Skeletal muscle tissue (tissue), 3 donors: ENCODE measurements at regions not wholly inside any gene's neighbourhood (a gene's known extent, or its start where the extent isn't known, plus 50 kb on each side); places are given as distances from the start of the nearest gene placed in this dataset.

Source experiments
- H3K27ac ChIP-seq: one replicate; pipeline ENCODE4 v1.7.0; 2013; ENCODE audit warnings: mild to moderate bottlenecking, low read depth, low read length, inconsistent platforms
- H3K27me3 ChIP-seq, 3 donors: one replicate each; pipeline ENCODE4 v1.7.0; 2013; ENCODE audit warnings: low read length in 3 of 3; ENCODE audit not compliant: control insufficient read depth in 3 of 3, insufficient read depth in 3 of 3
- H3K36me3 ChIP-seq, 3 donors: one replicate each; pipeline ENCODE4 v1.7.0; 2013; ENCODE audit warnings: low read length in 3 of 3; ENCODE audit not compliant: control insufficient read depth in 3 of 3, insufficient read depth in 3 of 3
- H3K4me1 ChIP-seq, 3 donors: one replicate each; pipeline ENCODE4 v1.7.0; 2013; ENCODE audit warnings: low read length in 3 of 3, mild to moderate bottlenecking in 3 of 3; ENCODE audit not compliant: control insufficient read depth in 3 of 3, insufficient read depth in 3 of 3
- H3K4me3 ChIP-seq, 3 donors: one replicate each; pipeline ENCODE4 v1.7.0; 2013; ENCODE audit warnings: low read length in 3 of 3
- H3K9ac ChIP-seq, 3 donors: one replicate each; pipeline ENCODE4 v1.7.0; 2013; ENCODE audit warnings: low read length in 3 of 3, mild to moderate bottlenecking in 3 of 3, moderate library complexity in 2 of 3, low read depth in 1 of 3
- H3K9me3 ChIP-seq, 3 donors: one replicate each; pipeline ENCODE4 v1.7.0; 2013; ENCODE audit warnings: low read length in 3 of 3; ENCODE audit not compliant: control insufficient read depth in 3 of 3
- donor health status: Osteomylitis.

GRCh38 chr13:65892859-65893258 lies 1337.3 kb downstream of the PCDH9 start:
- no peaks in the 10 kb centered on the region for H3K36me3 ChIP-seq
- H3K9me3 ChIP-seq = no peaks in the 10 kb centered on the region
- no peak overlapping the region for H3K4me3 ChIP-seq
- no peak overlapping the region for H3K9ac ChIP-seq
- H3K27ac ChIP-seq = no peak overlapping the region
- no peaks in the 10 kb centered on the region for H3K27me3 ChIP-seq
- no peaks in the 10 kb centered on the region for H3K4me1 ChIP-seq

GRCh38 chr13:65889368-65889767 lies 1340.8 kb downstream of the PCDH9 start:
- Histone ChIP-seq H3K36me3 (no peaks in the 10 kb centered on the region), H3K4me3 (no peak overlapping the region), H3K4me1 (no peaks in the 10 kb centered on the region), H3K27ac (no peak overlapping the region), H3K9ac (no peak overlapping the region), H3K9me3 (no peaks in the 10 kb centered on the region), H3K27me3 (no peaks in the 10 kb centered on the region)

DNA sequence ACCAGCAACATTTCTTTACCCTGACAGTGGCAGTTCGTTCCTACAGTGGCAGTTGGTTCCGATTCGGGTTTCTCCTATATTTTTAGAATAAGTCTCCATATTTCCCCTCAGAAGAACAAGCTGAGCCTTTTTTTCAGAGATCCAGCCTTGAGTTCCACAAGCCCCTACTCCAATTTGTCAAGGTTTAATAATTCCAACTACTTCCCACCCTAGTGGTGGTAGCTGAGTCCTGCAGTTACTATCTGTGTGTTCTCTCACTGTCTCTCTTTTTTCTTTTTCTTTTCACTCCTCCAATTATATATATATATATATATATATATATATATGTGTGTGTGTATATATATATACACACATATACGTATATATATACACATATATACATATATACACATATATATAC lies 1347.3 kb downstream of the PCDH9 start:
- H3K4me1 ChIP-seq = no peaks in the 10 kb centered on the region
- no peak overlapping the region for H3K4me3 ChIP-seq
- no peak overlapping the region for H3K9ac ChIP-seq
- H3K27me3 ChIP-seq = no peaks in the 10 kb centered on the region
- H3K36me3 ChIP-seq = no peaks in the 10 kb centered on the region
- H3K27ac ChIP-seq = no peak overlapping the region
- H3K9me3 ChIP-seq = no peaks in the 10 kb centered on the region

- no peak overlapping the region for H3K27ac ChIP-seq
Observed at GRCh38 chr13:65881561-65882155, 1348.5 kb downstream of the PCDH9 start.

DNA sequence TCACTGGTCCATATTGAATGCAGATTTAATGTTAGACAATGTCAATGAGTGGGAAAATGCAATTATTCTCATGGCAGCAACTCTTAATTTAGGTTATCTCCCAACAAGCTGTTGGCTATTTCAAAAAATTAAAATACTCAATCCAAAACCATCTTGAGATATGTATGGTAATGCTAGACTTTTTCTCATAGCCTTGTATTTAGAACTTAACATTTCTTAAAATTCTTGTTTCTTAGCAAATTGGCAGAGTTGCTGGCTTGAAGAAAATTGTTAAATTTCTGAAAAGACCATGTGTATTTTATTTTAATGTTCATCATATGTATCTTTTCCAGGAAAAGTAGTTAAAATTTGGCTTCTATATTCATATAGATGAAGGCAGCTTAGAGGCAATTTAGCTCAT lies 1355.1 kb downstream of the PCDH9 start:
- Histone ChIP-seq H3K27me3 (no peaks in the 10 kb centered on the region), H3K27ac (no peak overlapping the region), H3K4me3 (no peak overlapping the region), H3K36me3 (no peaks in the 10 kb centered on the region), H3K9me3 (no peaks in the 10 kb centered on the region), H3K9ac (no peak overlapping the region), H3K4me1 (no peaks in the 10 kb centered on the region)

More at GRCh38 chr13:65881561-65882155, 1348.5 kb downstream of the PCDH9 start:
- no peaks in the 10 kb centered on the region for H3K4me1 ChIP-seq
- no peaks in the 10 kb centered on the region for H3K9me3 ChIP-seq
- H3K4me3 ChIP-seq = no peak overlapping the region
- no peaks in the 10 kb centered on the region for H3K27me3 ChIP-seq
- H3K9ac ChIP-seq = no peak overlapping the region
- no peaks in the 10 kb centered on the region for H3K36me3 ChIP-seq

- no peaks in the 10 kb centered on the region for H3K4me1 ChIP-seq
- H3K27ac ChIP-seq = no peak overlapping the region
- H3K9ac ChIP-seq = no peak overlapping the region
- no peak overlapping the region for H3K4me3 ChIP-seq
- H3K9me3 ChIP-seq = no peaks in the 10 kb centered on the region
- H3K36me3 ChIP-seq = no peaks in the 10 kb centered on the region
- H3K27me3 ChIP-seq = no peaks in the 10 kb centered on the region
Observed at GRCh38 chr13:65872448-65872847, 1357.7 kb downstream of the PCDH9 start.

DNA sequence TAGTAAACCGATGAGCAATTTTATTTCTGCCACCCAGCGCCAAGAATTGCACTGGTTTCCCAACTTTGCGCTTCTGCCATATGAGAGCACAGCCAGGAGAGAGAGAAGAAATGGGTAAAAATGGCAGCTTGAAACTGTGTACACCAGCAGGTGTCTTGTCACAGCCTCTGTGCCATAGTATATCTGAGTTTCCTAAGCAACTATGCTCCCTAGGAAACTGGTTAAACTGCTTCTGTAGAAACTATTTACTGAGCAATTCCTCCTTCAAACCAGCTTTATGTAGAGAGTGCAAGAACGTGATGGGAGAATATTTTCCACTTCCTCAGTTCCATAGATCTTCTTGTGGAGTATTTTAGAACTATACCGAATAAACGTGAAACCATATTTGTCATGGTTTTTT lies 1361.3 kb downstream of the PCDH9 start:
- Histone ChIP-seq H3K4me1 (no peaks in the 10 kb centered on the region), H3K36me3 (no peaks in the 10 kb centered on the region), H3K27me3 (no peaks in the 10 kb centered on the region), H3K9me3 (no peaks in the 10 kb centered on the region), H3K4me3 (no peak overlapping the region), H3K27ac (no peak overlapping the region), H3K9ac (no peak overlapping the region)

GRCh38 chr13:65868099-65868498 lies 1362.0 kb downstream of the PCDH9 start:
- Histone ChIP-seq H3K36me3 (no peaks in the 10 kb centered on the region), H3K4me1 (no peaks in the 10 kb centered on the region), H3K4me3 (no peak overlapping the region), H3K27me3 (no peaks in the 10 kb centered on the region), H3K27ac (no peak overlapping the region), H3K9me3 (no peaks in the 10 kb centered on the region), H3K9ac (no peak overlapping the region)

DNA sequence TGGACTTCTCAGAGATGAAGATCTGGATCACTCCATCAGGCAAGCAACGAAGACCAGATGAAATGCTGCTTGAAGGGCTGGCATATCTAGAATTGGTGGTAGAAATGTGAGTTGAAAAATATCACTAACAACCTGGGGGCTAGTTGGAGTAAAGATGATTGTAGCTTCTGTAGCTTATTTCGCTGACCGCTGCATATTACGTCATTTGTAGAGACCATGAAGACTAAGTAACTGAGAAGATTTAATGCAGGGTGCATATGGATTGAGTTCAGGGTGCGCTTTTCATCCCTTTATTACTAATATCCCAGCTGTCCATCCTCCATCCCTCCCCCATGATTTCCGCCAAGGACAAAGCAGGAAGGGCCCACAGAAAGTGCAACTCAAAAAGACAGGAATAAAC lies 1364.0 kb downstream of the PCDH9 start:
- H3K27ac ChIP-seq = no peak overlapping the region
- no peak overlapping the region for H3K4me3 ChIP-seq
- H3K9ac ChIP-seq = no peak overlapping the region
- H3K4me1 ChIP-seq = no peaks in the 10 kb centered on the region
- no peaks in the 10 kb centered on the region for H3K9me3 ChIP-seq
- H3K36me3 ChIP-seq = no peaks in the 10 kb centered on the region
- no peaks in the 10 kb centered on the region for H3K27me3 ChIP-seq

- Histone ChIP-seq H3K4me1 (no peaks in the 10 kb centered on the region), H3K9ac (no peak overlapping the region), H3K36me3 (no peaks in the 10 kb centered on the region), H3K4me3 (no peak overlapping the region), H3K27me3 (no peaks in the 10 kb centered on the region), H3K9me3 (no peaks in the 10 kb centered on the region), H3K27ac (no peak overlapping the region)
Observed at GRCh38 chr13:65865206-65865605, 1364.9 kb downstream of the PCDH9 start.

DNA sequence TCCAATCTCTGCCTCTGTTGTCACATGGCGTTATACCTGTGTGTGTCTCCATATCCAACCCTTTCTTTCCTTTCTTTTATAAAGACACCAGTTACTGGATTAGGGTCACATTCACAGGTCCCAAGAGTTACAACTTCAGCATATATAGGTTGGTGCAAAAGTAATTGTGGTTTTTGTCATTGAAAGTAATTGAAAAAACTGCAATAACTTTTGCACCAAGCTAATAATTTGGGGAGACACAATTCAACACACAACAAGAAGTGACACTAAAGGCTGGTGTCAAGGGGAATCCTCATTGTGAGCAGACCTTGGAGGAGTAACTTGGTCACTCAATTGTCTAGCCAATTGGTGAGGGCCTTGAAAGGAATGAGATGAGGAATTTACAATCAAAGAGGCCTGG lies 1366.1 kb downstream of the PCDH9 start:
- no peaks in the 10 kb centered on the region for H3K27me3 ChIP-seq
- no peak overlapping the region for H3K4me3 ChIP-seq
- no peaks in the 10 kb centered on the region for H3K9me3 ChIP-seq
- H3K9ac ChIP-seq = no peak overlapping the region
- no peaks in the 10 kb centered on the region for H3K4me1 ChIP-seq
- H3K36me3 ChIP-seq = no peaks in the 10 kb centered on the region
- no peak overlapping the region for H3K27ac ChIP-seq
